ENCODE measurements at regions not wholly inside any gene's neighbourhood (a gene's known extent, or its start where the extent isn't known, plus 50 kb on each side); places are given as distances from the start of the nearest gene placed in this dataset.

DNA sequence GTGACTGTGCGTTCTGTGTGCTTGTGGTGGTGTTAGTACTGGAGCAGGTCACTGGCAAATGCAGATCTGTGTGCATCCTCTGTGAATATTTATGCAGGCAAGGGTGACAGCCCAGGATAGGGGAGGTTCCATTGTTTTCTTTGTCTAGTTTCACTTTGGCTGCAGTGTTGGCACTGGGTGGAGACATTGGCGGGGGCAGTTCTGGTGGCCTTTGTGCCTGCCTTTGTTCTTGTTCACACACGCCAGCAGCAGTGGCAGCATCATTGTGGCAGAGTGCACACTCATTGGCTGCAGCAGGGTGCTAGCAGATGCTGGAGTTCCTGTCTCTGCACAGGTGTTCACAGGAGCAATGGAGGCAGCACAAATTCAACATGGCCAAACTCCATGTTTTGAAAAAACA lies 495.3 kb downstream of the UBE2NL start:
- H3K36me3 ChIP-seq (ENCODE audit: control insufficient read depth in 1 of 2, insufficient read depth in 2 of 2, low read length in 2 of 2): no peaks in the 10 kb centered on the region
- ATAC-seq: no peak
- no peaks in the 10 kb centered on the region for H3K9me3 ChIP-seq (ENCODE audit: control insufficient read depth in 1 of 2, insufficient read depth in 1 of 2, low read depth in 1 of 2, low read length in 2 of 2)
- H3K4me1 ChIP-seq (ENCODE audit: control insufficient read depth in 1 of 2, insufficient read depth in 2 of 2, low read length in 2 of 2): no peaks in the 10 kb centered on the region
- ChIA-PET POLR2A (no interaction called here), RAD21 (ENCODE audit: low non-redundant PET in 1 of 2, low total read pairs in 2 of 2, uncharacterized antibody in 2 of 2, unreplicated experiment in 2 of 2) (no interaction called here), CTCF (no interaction called here)
- H3K27ac ChIP-seq (ENCODE audit: low read depth, low read length): no peak overlapping the region
- no peak for DNase-seq (ENCODE audit: low read depth, low spot score)
- TF ChIP-seq JUND (IDR thresholded peaks at IDR 0.05) (no peak), TCF7L2 (IDR thresholded peaks at IDR 0.05; ENCODE audit: borderline replicate concordance, extremely low read depth, insufficient read depth, insufficient read length) (no peak), RAD21 (IDR thresholded peaks at IDR 0.05; ENCODE audit: low read depth) (no peak), ZNF274 (IDR thresholded peaks at IDR 0.05; ENCODE audit: low read depth, low read length) (no peak), EZH2phosphoT487 (IDR thresholded peaks at IDR 0.05; ENCODE audit: borderline replicate concordance) (no peak), ELF1 (IDR thresholded peaks at IDR 0.05; ENCODE audit: borderline replicate concordance, low read depth) (no peak), FOSL1 (IDR thresholded peaks at IDR 0.05; ENCODE audit: low read depth) (no peak), ZFX (IDR thresholded peaks at IDR 0.05) (no peak), POLR2A (IDR thresholded peaks at IDR 0.05; ENCODE audit: borderline replicate concordance, extremely low read depth, insufficient read depth, insufficient read length) (no peak), POLR2AphosphoS5 (IDR thresholded peaks at IDR 0.05; ENCODE audit: low read depth, low read length) (no peak), YY1 (IDR thresholded peaks at IDR 0.05; ENCODE audit: extremely low read depth, insufficient replicate concordance, low read depth, low read length) (no peak), SIN3A (IDR thresholded peaks at IDR 0.05; ENCODE audit: low read depth) (no peak)
- TF ChIP-seq, protein P1, sequence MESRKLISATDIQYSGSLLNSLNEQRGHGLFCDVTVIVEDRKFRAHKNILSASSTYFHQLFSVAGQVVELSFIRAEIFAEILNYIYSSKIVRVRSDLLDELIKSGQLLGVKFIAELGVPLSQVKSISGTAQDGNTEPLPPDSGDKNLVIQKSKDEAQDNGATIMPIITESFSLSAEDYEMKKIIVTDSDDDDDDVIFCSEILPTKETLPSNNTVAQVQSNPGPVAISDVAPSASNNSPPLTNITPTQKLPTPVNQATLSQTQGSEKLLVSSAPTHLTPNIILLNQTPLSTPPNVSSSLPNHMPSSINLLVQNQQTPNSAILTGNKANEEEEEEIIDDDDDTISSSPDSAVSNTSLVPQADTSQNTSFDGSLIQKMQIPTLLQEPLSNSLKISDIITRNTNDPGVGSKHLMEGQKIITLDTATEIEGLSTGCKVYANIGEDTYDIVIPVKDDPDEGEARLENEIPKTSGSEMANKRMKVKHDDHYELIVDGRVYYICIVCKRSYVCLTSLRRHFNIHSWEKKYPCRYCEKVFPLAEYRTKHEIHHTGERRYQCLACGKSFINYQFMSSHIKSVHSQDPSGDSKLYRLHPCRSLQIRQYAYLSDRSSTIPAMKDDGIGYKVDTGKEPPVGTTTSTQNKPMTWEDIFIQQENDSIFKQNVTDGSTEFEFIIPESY (IDR thresholded peaks at IDR 0.05; ENCODE audit: extremely low read depth, insufficient replicate concordance, low read length): no peak
- TF ChIP-seq, protein P2, sequence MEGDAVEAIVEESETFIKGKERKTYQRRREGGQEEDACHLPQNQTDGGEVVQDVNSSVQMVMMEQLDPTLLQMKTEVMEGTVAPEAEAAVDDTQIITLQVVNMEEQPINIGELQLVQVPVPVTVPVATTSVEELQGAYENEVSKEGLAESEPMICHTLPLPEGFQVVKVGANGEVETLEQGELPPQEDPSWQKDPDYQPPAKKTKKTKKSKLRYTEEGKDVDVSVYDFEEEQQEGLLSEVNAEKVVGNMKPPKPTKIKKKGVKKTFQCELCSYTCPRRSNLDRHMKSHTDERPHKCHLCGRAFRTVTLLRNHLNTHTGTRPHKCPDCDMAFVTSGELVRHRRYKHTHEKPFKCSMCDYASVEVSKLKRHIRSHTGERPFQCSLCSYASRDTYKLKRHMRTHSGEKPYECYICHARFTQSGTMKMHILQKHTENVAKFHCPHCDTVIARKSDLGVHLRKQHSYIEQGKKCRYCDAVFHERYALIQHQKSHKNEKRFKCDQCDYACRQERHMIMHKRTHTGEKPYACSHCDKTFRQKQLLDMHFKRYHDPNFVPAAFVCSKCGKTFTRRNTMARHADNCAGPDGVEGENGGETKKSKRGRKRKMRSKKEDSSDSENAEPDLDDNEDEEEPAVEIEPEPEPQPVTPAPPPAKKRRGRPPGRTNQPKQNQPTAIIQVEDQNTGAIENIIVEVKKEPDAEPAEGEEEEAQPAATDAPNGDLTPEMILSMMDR (IDR thresholded peaks at IDR 0.05 in 2 of 3, conservative IDR thresholded peaks at IDR 0.05 in 1 of 3; ENCODE audit: borderline replicate concordance in 1 of 3, insufficient read depth in 1 of 3, low read depth in 2 of 3, low read length in 2 of 3): no peak
- no peaks in the 10 kb centered on the region for H3K79me2 ChIP-seq (ENCODE audit: insufficient read depth, low read length)
- no peaks in the 10 kb centered on the region for H3K27me3 ChIP-seq (ENCODE audit: insufficient read depth, low read length)
- H4K20me1 ChIP-seq (ENCODE audit: insufficient read depth): no peaks in the 10 kb centered on the region
- BruUV-seq (replicated peaks): no TSS peak
- intact Hi-C loops (cut with micrococcal nuclease): no loop called here
- no peaks in the 10 kb centered on the region for H3K9me2 ChIP-seq (ENCODE audit: insufficient read depth)
- H2AFZ ChIP-seq (ENCODE audit: low read depth, low read length, poor library complexity, severe bottlenecking): no peak overlapping the region
- no peak overlapping the region for H3K4me3 ChIP-seq (replicated peaks in 1 of 2; ENCODE audit: low read depth in 1 of 2, low read length in 2 of 2)
- H3K4me2 ChIP-seq (ENCODE audit: low read length): no peak overlapping the region
- H3K9ac ChIP-seq (ENCODE audit: low read length): no peak overlapping the region
